Ishikawa (cell line): ENCODE measurements at regions not wholly inside any gene's neighbourhood (a gene's known extent, or its start where the extent isn't known, plus 50 kb on each side); places are given as distances from the start of the nearest gene placed in this dataset.

Experiments used
- CEBPB ChIP-seq: IDR thresholded peaks from 2 replicates; pipeline ENCODE4 v1.6.1; 2012
- CREB1 ChIP-seq: IDR thresholded peaks from 2 replicates; pipeline ENCODE4 v1.6.1; 2012; ENCODE audit warnings: low read depth
- EGR1 ChIP-seq: IDR thresholded peaks from 2 replicates; pipeline ENCODE4 v1.6.1; 2012
- EP300 ChIP-seq: IDR thresholded peaks from 2 replicates; pipeline ENCODE4 v1.6.1; 2012; ENCODE audit warnings: borderline replicate concordance
- FOXM1 ChIP-seq: IDR thresholded peaks from 2 replicates; pipeline ENCODE4 v1.6.1; 2012; ENCODE audit warnings: low read depth, borderline replicate concordance
- NFIC ChIP-seq: IDR thresholded peaks from 2 replicates; pipeline ENCODE4 v1.6.1; 2012
- RAD21 ChIP-seq: IDR thresholded peaks from 2 replicates; pipeline ENCODE4 v1.6.1; 2012; ENCODE audit warnings: low read depth
- REST ChIP-seq: IDR thresholded peaks from 2 replicates; pipeline ENCODE4 v1.6.1; 2012; ENCODE audit warnings: low read depth, mild to moderate bottlenecking
- TAF1 ChIP-seq: IDR thresholded peaks from 2 replicates; pipeline ENCODE4 v1.6.1; 2012; ENCODE audit warnings: low read depth, mild to moderate bottlenecking
- TCF12 ChIP-seq: IDR thresholded peaks from 2 replicates; pipeline ENCODE4 v1.6.1; 2012; ENCODE audit warnings: low read depth
- TEAD4 ChIP-seq: IDR thresholded peaks from 2 replicates; pipeline ENCODE4 v1.6.1; 2012
- YY1 ChIP-seq: IDR thresholded peaks from 2 replicates; pipeline ENCODE4 v1.6.1; 2012; ENCODE audit warnings: low read depth
- ZBTB7A ChIP-seq: IDR thresholded peaks from 2 replicates; pipeline ENCODE4 v1.6.1; 2012; ENCODE audit warnings: low read depth
- TF ChIP-seq, protein P1 (sequence below): IDR thresholded peaks from 2 replicates; pipeline ENCODE4 v1.6.1; 2012
- TF ChIP-seq, protein P2 (sequence below): IDR thresholded peaks from 2 replicates; pipeline ENCODE4 v1.6.1; 2012

- TF ChIP-seq CEBPB (no peak), EGR1 (0 out of 2 replicates have a peak, but pooled peaks have one; percentile 13), RAD21 (0 out of 2 replicates have a peak, but pooled peaks have one; percentile 12), TAF1 (no peak), TEAD4 (peak; percentile 96), ZBTB7A (no peak), REST (no peak), FOXM1 (no peak), CREB1 (no peak), EP300 (peak; percentile 89), YY1 (peak; percentile 58; the same call in 1 of the 2 replicates), NFIC (peak; percentile 92), TCF12 (peak; percentile 96)
- TF ChIP-seq, protein P1, sequence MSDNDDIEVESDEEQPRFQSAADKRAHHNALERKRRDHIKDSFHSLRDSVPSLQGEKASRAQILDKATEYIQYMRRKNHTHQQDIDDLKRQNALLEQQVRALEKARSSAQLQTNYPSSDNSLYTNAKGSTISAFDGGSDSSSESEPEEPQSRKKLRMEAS: peak; percentile 55; the same call in 1 of the 2 replicates
- TF ChIP-seq, protein P2, sequence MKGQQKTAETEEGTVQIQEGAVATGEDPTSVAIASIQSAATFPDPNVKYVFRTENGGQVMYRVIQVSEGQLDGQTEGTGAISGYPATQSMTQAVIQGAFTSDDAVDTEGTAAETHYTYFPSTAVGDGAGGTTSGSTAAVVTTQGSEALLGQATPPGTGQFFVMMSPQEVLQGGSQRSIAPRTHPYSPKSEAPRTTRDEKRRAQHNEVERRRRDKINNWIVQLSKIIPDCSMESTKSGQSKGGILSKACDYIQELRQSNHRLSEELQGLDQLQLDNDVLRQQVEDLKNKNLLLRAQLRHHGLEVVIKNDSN: no peak
Measured at GRCh38 chr14:53355581-53356112, 202.5 kb upstream of the DDHD1 start.

DNA sequence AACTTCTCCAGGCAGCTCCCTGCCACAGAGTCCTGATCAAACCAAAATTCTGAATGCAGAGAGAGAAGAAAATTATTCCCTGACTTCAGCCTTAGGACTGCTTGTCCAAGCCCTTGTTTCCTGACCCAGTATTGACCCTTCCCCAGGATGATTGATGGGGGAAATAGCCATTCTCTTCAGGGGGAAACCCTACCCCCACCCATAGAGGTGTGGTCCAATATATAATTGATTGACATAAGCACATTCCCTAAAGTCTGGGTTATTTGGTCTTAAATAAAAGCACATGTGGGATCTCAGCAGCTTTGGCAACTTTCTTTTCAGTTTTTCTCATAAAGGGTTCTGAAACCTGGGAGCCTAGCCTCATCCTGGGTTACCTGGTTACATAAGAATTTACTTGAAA is 201.2 kb upstream of the DDHD1 start:
- TF ChIP-seq, protein P1: no peak
- TF ChIP-seq EP300 (no peak), ZBTB7A (no peak), EGR1 (no peak), TCF12 (no peak), RAD21 (no peak), YY1 (no peak), TEAD4 (no peak), CREB1 (no peak), CEBPB (no peak), TAF1 (no peak), REST (no peak), NFIC (no peak), FOXM1 (no peak)
- TF ChIP-seq, protein P2: no peak

- TF ChIP-seq, protein P2: no peak
- TF ChIP-seq YY1: no peak
- TF ChIP-seq TEAD4: no peak
- TF ChIP-seq CREB1: no peak
- TF ChIP-seq RAD21: no peak
- TF ChIP-seq EP300: no peak
- no peak for TF ChIP-seq ZBTB7A
- no peak for TF ChIP-seq TAF1
- TF ChIP-seq EGR1: no peak
- TF ChIP-seq CEBPB: no peak
- TF ChIP-seq REST: no peak
Measured at GRCh38 chr14:53350866-53351265, 197.7 kb upstream of the DDHD1 start.

DNA sequence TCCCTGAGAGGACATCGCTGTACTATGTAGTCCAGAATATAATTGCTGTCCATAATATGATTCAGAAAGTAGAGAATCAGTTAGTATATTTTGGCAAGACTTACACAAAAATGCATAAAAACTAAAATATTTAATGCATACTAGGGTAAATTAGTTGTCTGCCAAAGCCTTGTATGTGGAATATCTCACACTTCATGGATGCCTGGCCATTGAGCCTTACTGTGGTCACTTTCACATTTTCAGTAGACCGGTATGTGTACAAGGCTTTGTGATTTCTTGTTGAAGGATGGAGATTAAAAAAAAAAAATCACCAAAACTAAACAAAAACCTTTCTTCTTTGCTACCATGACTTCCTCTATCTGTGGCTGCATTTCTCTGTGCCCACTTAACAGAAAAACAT is 197.3 kb upstream of the DDHD1 start:
- TF ChIP-seq NFIC (no peak), EP300 (no peak), YY1 (no peak), ZBTB7A (no peak), RAD21 (no peak), TEAD4 (no peak), CREB1 (no peak)
